ENCODE measurements at regions not wholly inside any gene's neighbourhood (a gene's known extent, or its start where the extent isn't known, plus 50 kb on each side); places are given as distances from the start of the nearest gene placed in this dataset.

DNA sequence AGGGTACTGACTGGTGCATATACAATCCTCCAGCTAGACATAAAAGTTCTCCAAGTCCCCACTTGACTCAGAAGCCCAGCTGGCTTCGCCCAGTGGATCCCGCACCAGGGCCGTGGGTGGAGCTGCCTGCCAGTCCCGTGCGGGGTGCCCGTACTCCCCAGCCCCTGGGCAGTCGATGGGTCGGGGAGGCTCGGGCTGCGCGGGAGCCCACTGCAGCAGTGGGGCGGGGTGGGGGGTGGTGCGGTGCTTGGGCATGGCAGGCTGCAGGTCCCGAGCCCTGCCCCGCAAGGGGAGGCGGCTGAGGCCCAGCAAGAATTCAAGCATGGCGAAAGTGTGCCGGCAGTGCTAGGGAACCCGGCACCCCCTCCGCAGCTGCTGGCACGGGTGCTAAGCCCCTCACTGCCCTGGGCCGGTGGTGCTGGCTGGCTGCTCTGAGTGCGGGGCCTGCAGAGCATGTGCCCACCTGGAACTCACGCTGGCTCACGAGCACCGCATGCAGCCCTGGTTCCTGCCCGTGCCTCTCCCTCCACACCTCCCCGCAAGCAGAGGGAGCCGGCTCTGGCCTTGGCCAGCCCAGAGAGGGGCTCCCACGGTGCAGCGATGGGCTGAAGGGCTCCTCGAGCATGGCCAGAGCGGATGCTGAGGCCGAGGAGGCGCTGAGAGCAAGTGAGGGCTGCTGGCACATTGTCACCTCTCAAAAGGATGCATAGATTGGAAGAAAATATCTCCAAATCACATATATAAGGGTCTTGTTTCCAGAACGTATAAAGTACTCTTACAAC lies 68.3 kb upstream of the PIK3R4 start:
- TF ChIP-seq, protein P1, sequence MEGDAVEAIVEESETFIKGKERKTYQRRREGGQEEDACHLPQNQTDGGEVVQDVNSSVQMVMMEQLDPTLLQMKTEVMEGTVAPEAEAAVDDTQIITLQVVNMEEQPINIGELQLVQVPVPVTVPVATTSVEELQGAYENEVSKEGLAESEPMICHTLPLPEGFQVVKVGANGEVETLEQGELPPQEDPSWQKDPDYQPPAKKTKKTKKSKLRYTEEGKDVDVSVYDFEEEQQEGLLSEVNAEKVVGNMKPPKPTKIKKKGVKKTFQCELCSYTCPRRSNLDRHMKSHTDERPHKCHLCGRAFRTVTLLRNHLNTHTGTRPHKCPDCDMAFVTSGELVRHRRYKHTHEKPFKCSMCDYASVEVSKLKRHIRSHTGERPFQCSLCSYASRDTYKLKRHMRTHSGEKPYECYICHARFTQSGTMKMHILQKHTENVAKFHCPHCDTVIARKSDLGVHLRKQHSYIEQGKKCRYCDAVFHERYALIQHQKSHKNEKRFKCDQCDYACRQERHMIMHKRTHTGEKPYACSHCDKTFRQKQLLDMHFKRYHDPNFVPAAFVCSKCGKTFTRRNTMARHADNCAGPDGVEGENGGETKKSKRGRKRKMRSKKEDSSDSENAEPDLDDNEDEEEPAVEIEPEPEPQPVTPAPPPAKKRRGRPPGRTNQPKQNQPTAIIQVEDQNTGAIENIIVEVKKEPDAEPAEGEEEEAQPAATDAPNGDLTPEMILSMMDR (IDR thresholded peaks at IDR 0.05; ENCODE audit: low read depth, low read length) = no peak
- TF ChIP-seq MYC (IDR thresholded peaks at IDR 0.05; ENCODE audit: low read depth, low read length) = no peak

All from NB4 (cell line).